PC-9 (cell line): ENCODE measurements at regions not wholly inside any gene's neighbourhood (a gene's known extent, or its start where the extent isn't known, plus 50 kb on each side); places are given as distances from the start of the nearest gene placed in this dataset.

Experiments used
- EZH2 ChIP-seq: fragments of 200-600 bp; sonication (generic); IDR thresholded peaks from 2 replicates; pipeline ENCODE4 v1.8.0; 2017; ENCODE audit warnings: antibody characterized with exemption, low read depth
- TF ChIP-seq, protein P1 (sequence below): fragments of 200-600 bp; sonication (generic); conservative IDR thresholded peaks from 2 replicates; pipeline ENCODE4 v1.6.1; 2017; ENCODE audit warnings: mixed run types, antibody characterized with exemption, mild to moderate bottlenecking, moderate library complexity

DNA sequence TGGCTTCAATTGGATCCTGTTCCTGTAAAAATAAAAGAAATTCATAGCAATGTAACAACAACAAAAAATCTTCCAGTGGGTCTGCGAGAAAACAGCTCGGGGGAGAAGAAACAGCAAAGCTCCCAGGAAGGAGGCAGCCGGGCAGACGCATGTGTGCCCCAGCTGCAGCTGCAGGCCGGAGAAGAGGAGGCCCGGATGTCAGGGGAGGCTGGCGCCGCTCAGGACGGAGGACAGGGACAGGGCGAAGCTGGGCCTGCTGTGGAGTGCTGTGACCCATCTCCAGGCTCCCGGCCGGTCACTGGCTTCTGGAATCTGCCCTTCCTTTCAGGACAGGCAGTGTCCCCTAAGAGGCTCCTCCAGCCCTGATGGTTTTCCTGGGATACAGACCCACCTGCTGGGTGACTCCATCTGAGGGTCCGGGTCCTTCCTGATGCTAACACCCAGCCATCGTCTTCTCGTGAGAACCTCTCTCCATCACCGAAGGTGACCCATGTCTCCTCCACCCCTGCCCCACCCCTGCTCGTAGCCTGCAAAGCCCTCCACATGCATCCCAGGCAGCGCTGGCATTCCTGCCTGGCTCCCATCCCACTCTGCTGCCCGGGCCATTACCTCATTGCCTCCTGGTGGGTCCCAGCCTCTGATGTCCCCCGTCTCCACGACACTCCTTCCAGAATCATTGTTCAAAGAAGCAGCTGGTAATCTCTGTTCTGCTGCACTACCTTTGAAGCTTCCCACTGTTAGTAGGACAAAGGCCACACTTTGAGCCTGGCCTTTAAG, 145.4 kb upstream of the TWIST2 start:
- TF ChIP-seq, protein P1, sequence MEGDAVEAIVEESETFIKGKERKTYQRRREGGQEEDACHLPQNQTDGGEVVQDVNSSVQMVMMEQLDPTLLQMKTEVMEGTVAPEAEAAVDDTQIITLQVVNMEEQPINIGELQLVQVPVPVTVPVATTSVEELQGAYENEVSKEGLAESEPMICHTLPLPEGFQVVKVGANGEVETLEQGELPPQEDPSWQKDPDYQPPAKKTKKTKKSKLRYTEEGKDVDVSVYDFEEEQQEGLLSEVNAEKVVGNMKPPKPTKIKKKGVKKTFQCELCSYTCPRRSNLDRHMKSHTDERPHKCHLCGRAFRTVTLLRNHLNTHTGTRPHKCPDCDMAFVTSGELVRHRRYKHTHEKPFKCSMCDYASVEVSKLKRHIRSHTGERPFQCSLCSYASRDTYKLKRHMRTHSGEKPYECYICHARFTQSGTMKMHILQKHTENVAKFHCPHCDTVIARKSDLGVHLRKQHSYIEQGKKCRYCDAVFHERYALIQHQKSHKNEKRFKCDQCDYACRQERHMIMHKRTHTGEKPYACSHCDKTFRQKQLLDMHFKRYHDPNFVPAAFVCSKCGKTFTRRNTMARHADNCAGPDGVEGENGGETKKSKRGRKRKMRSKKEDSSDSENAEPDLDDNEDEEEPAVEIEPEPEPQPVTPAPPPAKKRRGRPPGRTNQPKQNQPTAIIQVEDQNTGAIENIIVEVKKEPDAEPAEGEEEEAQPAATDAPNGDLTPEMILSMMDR: no peak
- TF ChIP-seq EZH2: no peak
